ENCODE measurements at regions not wholly inside any gene's neighbourhood (a gene's known extent, or its start where the extent isn't known, plus 50 kb on each side); places are given as distances from the start of the nearest gene placed in this dataset.
"Not testable (repeated sequence)": the region's sequence is repeated elsewhere in the genome, so short reads cannot be mapped to it uniquely, and the experiment has no call there.

- not testable (repeated sequence) for TF ChIP-seq NFYB (CRISPR knock-in tag; conservative IDR thresholded peaks at IDR 0.05; ENCODE audit: low read depth); ZNF232 (CRISPR knock-in tag; IDR thresholded peaks at IDR 0.05); NFE2L1 (CRISPR knock-in tag; IDR thresholded peaks at IDR 0.05); CTCF (IDR thresholded peaks at IDR 0.05); NR3C1 (CRISPR knock-in tag; conservative IDR thresholded peaks at IDR 0.05; ENCODE audit: low read depth); TEAD4 (CRISPR knock-in tag; IDR thresholded peaks at IDR 0.05); USF2 (CRISPR knock-in tag; IDR thresholded peaks at IDR 0.05); SP1 (CRISPR knock-in tag; conservative IDR thresholded peaks at IDR 0.05); KAT7 (CRISPR knock-in tag; IDR thresholded peaks at IDR 0.05; ENCODE audit: borderline replicate concordance); CBFB (CRISPR knock-in tag; IDR thresholded peaks at IDR 0.05; ENCODE audit: low read depth)
Measured at GRCh38 chr1:145482214-145482860, 56.9 kb upstream of the NBPF20 start.

All from WTC11 (cell line).